ENCODE measurements at regions not wholly inside any gene's neighbourhood (a gene's known extent, or its start where the extent isn't known, plus 50 kb on each side); places are given as distances from the start of the nearest gene placed in this dataset.

DNA sequence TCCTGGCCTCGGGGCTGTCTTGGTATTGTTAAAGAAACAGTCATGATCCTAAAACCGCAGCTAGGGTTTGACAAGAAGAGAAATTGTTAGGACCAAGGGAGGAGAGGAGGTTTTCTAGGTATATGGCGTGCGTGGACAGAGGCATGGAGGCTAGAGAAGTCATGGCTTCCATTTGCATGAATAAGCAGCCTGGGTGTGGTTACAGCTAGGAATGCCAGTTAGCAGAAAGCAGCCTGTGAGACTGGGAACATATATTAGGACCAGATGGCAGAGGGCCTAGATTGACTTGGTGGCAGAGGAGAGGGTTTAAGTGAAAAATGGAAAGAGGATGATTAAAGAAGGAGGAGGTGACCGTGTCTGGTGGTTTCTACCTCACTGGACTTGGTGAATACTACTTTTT lies 573.6 kb upstream of the ARRDC4 start:
- Histone ChIP-seq H3K27ac (no peak overlapping the region), H3K4me3 (replicated peaks in 1 of 3) (no peak overlapping the region), H3K4me1 (no peaks in the 10 kb centered on the region), H3K9me3 (no peaks in the 10 kb centered on the region), H3K27me3 (no peaks in the 10 kb centered on the region), H3K36me3 (no peaks in the 10 kb centered on the region)
- 84 to 86% methylated on average over 5 of the region's 5 CpGs for WGBS, 2 donors
- no peak for DNase-seq
- intact Hi-C loops (cut with DNase I): no loop called here
- TF ChIP-seq POLR2A (IDR thresholded peaks at IDR 0.05): no peak

DNA sequence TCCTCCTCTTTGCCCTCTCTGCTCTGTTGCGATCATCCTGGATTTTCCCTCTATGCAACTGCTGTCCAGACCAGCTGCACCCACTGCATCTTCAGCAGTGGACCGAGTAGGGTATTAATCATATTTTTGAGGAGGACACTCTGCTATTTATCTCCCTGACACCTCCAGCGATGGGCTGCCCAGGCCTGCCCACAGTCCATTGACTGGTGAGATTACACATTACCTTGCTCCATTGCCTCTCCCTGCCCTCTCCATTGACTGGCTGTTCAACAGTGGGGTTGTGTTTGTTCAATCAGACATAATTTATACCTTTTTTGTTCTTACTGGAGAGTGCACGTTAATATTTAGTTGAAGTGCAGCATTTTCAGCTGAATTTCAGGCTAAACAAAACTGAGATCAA lies 559.3 kb upstream of the ARRDC4 start:
- intact Hi-C loops (cut with DNase I): no loop called here
- Histone ChIP-seq H3K27me3 (no peaks in the 10 kb centered on the region), H3K4me1 (no peaks in the 10 kb centered on the region), H3K4me3 (replicated peaks in 1 of 3) (no peak overlapping the region), H3K27ac (no peak overlapping the region), H3K36me3 (no peaks in the 10 kb centered on the region), H3K9me3 (no peaks in the 10 kb centered on the region)
- DNase-seq: no peak
- WGBS, 2 donors: 88 to 89% methylated on average over 4 of the region's 4 CpGs
- TF ChIP-seq, protein P1, sequence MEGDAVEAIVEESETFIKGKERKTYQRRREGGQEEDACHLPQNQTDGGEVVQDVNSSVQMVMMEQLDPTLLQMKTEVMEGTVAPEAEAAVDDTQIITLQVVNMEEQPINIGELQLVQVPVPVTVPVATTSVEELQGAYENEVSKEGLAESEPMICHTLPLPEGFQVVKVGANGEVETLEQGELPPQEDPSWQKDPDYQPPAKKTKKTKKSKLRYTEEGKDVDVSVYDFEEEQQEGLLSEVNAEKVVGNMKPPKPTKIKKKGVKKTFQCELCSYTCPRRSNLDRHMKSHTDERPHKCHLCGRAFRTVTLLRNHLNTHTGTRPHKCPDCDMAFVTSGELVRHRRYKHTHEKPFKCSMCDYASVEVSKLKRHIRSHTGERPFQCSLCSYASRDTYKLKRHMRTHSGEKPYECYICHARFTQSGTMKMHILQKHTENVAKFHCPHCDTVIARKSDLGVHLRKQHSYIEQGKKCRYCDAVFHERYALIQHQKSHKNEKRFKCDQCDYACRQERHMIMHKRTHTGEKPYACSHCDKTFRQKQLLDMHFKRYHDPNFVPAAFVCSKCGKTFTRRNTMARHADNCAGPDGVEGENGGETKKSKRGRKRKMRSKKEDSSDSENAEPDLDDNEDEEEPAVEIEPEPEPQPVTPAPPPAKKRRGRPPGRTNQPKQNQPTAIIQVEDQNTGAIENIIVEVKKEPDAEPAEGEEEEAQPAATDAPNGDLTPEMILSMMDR (IDR thresholded peaks at IDR 0.05): no peak
- TF ChIP-seq POLR2A (IDR thresholded peaks at IDR 0.05): no peak

DNA sequence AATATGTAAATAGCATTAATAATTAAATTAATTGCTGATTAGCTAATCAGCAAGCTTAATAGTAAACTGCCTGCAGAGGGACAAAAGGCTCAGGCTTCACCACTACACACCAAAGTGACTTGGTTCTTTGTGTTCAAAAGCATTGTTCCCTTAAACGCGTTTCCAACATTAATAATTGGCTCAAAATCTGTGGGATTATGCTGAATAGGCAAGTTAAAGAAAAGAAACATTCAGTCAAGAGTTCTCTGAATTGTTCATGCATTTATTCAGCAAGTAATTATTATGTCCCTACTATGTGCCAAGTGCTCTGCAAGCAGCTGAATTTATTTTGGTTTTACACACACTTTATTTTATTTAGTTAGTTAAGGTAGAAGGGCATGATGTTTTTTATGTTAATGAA lies 558.5 kb upstream of the ARRDC4 start:
- TF ChIP-seq, protein P1 (IDR thresholded peaks at IDR 0.05): no peak
- TF ChIP-seq POLR2A (IDR thresholded peaks at IDR 0.05): no peak
- no peaks in the 10 kb centered on the region for H3K4me1 ChIP-seq
- intact Hi-C loops (cut with DNase I): no loop called here
- no peak overlapping the region for H3K27ac ChIP-seq
- no peaks in the 10 kb centered on the region for H3K27me3 ChIP-seq
- 87% methylated on average over 2 of the region's 2 CpGs for WGBS, 2 donors
- no peak overlapping the region for H3K4me3 ChIP-seq (replicated peaks in 1 of 3)
- no peaks in the 10 kb centered on the region for H3K36me3 ChIP-seq
- no peaks in the 10 kb centered on the region for H3K9me3 ChIP-seq
- no peak for DNase-seq

DNA sequence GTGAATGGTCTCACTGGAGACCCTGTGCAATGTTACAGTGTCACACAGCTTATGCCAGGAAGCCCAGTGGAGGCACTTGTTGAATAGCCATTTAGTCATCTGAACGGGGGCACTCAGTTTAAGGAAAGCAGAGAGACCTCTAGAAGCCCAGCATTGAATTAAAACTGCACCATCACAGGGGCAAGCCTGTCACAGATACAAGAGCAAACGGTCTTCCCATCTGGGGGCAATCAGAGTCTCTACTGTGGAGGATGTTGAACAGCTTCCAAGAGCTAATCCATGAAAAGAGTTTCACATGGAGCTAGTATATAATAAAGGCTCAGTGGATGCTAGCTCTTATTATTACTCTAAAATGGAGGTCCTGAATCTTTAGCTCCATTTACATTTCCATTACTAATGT lies 553.7 kb upstream of the ARRDC4 start:
- Histone ChIP-seq H3K36me3 (no peaks in the 10 kb centered on the region), H3K27me3 (no peaks in the 10 kb centered on the region), H3K27ac (no peak overlapping the region), H3K9me3 (no peaks in the 10 kb centered on the region), H3K4me3 (replicated peaks in 1 of 3) (no peak overlapping the region), H3K4me1 (no peaks in the 10 kb centered on the region)
- intact Hi-C loops (cut with DNase I): no loop called here
- DNase-seq: no peak
- 53 to 76% methylated on average over 2 of the region's 2 CpGs for WGBS, 2 donors
- TF ChIP-seq, protein P1 (IDR thresholded peaks at IDR 0.05): no peak
- no peak for TF ChIP-seq POLR2A (IDR thresholded peaks at IDR 0.05)

DNA sequence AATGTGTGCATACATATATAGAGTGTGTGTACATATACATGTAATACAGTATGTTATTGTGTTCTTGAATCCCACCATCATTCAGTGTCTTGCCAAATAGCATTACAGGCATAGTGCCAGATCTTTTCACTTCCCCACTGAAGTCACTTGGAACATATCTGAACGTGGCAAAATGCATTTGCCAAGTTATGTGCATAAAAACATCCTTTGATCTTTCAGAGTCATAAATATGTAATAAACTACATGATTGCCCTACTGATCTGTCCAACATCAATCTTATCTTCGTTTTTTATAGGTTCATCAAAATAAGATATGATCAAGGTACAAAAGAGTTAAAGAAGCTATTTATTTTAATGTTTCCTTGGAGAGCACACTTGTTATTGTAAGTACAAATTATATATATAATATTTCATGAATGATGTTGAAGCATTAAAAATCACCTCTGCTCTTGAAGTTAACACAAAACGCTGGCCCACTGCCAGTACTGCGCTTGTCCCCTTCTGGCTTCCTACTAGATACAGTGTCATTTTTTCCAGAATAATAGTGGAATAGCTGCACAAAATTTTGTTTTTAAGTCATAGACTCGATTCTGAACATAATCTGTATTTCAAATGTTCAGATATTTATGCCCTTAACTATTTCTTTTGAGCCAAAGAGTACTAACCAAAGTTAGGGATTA lies 549.5 kb upstream of the ARRDC4 start:
- TF ChIP-seq, protein P1 (IDR thresholded peaks at IDR 0.05): no peak
- no peak for TF ChIP-seq POLR2A (IDR thresholded peaks at IDR 0.05)
- Histone ChIP-seq H3K9me3 (no peaks in the 10 kb centered on the region), H3K4me3 (replicated peaks in 1 of 3) (no peak overlapping the region), H3K36me3 (no peaks in the 10 kb centered on the region), H3K27ac (no peak overlapping the region), H3K4me1 (no peaks in the 10 kb centered on the region), H3K27me3 (no peaks in the 10 kb centered on the region)
- DNase-seq: peak in 1 of 2 donors; percentile 1
- WGBS, 2 donors: 48 to 53% methylated on average over 5 of the region's 5 CpGs
- intact Hi-C loops (cut with DNase I): no loop called here

All from thyroid gland (tissue), 4 donors.